Uterus (tissue), 2 donors: ENCODE measurements at regions not wholly inside any gene's neighbourhood (a gene's known extent, or its start where the extent isn't known, plus 50 kb on each side); places are given as distances from the start of the nearest gene placed in this dataset.

ENCODE experiments used
- CTCF ChIP-seq, 4 experiments: fragments of 200-600 bp in 2 of 4; fragments of 450-650 bp in 2 of 4; sonication (generic) in 2 of 4; IDR thresholded peaks; one replicate each; pipeline ENCODE4 v1.5.1; 2016 to 2019; ENCODE audit warnings: antibody characterized with exemption in 4 of 4, mild to moderate bottlenecking in 2 of 4, moderate library complexity in 1 of 4
- POLR2A ChIP-seq, 2 donors: fragments of 450-650 bp; IDR thresholded peaks; one replicate each; pipeline ENCODE4 v1.6.1; 2016; ENCODE audit warnings: antibody characterized with exemption in 2 of 2, mild to moderate bottlenecking in 1 of 2, moderate library complexity in 1 of 2

GRCh38 chr7:136308230-136308629, 331.1 kb upstream of the MTPN start:
- TF ChIP-seq POLR2A (IDR thresholded peaks at IDR 0.05) (no peak), CTCF (IDR thresholded peaks at IDR 0.05) (no peak)
